OCI-LY1 (cell line): ENCODE measurements at regions not wholly inside any gene's neighbourhood (a gene's known extent, or its start where the extent isn't known, plus 50 kb on each side); places are given as distances from the start of the nearest gene placed in this dataset.

Experiments
- EZH2 ChIP-seq: fragments of 200-600 bp; sonication (generic), shearing (Covaris generic); IDR thresholded peaks from 2 replicates; pipeline ENCODE4 v1.8.0; 2017; ENCODE audit warnings: borderline replicate concordance, mixed run types, mild to moderate bottlenecking, antibody characterized with exemption, low read length, moderate library complexity, mixed read lengths
- TF ChIP-seq, protein P1 (sequence below): fragments of 200-600 bp; sonication (generic), shearing (Covaris generic); IDR thresholded peaks from 2 replicates; pipeline ENCODE4 v1.5.1; 2017; ENCODE audit warnings: mild to moderate bottlenecking, antibody characterized with exemption, low read length, moderate library complexity, mixed read lengths

DNA sequence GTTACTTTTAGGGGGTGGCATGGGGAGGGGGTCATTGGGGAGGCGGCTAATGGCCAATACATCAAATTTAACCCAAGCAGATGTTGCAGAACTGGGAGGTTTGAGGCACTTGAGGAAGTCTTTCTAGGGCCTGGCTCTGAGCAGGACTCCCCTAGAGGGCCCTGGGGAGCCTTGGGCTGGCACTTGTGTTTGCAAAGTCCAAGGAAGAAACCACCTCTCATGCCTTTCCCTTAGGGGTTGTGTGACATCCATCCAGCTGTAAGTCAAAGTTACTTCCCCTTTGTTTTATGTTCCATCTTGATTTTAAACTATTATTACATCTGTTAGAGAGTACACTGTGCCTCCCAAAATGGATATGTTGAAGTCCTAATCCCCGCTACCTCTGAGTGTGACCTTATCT lies 159.9 kb downstream of the KATNAL1 start:
- TF ChIP-seq, protein P1, sequence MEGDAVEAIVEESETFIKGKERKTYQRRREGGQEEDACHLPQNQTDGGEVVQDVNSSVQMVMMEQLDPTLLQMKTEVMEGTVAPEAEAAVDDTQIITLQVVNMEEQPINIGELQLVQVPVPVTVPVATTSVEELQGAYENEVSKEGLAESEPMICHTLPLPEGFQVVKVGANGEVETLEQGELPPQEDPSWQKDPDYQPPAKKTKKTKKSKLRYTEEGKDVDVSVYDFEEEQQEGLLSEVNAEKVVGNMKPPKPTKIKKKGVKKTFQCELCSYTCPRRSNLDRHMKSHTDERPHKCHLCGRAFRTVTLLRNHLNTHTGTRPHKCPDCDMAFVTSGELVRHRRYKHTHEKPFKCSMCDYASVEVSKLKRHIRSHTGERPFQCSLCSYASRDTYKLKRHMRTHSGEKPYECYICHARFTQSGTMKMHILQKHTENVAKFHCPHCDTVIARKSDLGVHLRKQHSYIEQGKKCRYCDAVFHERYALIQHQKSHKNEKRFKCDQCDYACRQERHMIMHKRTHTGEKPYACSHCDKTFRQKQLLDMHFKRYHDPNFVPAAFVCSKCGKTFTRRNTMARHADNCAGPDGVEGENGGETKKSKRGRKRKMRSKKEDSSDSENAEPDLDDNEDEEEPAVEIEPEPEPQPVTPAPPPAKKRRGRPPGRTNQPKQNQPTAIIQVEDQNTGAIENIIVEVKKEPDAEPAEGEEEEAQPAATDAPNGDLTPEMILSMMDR, result no peak
- no peak for TF ChIP-seq EZH2
